Nephron (organoid): ENCODE measurements at regions not wholly inside any gene's neighbourhood (a gene's known extent, or its start where the extent isn't known, plus 50 kb on each side); places are given as distances from the start of the nearest gene placed in this dataset.

Experiments
- H3K27ac Mint-ChIP-seq, 3 experiments: 2 replicates each; pipeline ENCODE4 v1.8.0; 2020; ENCODE audit warnings: mixed read lengths in 3 of 3, mild to moderate bottlenecking in 2 of 3, moderate library complexity in 1 of 3
- H3K27me3 Mint-ChIP-seq: 2 replicates; pipeline ENCODE4 v1.8.0; 2021; ENCODE audit warnings: low read depth, mild to moderate bottlenecking, moderate library complexity, mixed read lengths
- H3K36me3 Mint-ChIP-seq: 2 replicates; pipeline ENCODE4 v1.8.0; 2020; ENCODE audit warnings: low read depth, mixed read lengths
- H3K4me1 Mint-ChIP-seq: 2 replicates; pipeline ENCODE4 v1.8.0; 2020; ENCODE audit warnings: mixed read lengths
- H3K4me3 Mint-ChIP-seq, 3 experiments: 2 replicates each; pipeline ENCODE4 v1.8.0; 2020; ENCODE audit warnings: mild to moderate bottlenecking in 3 of 3, mixed read lengths in 3 of 3, moderate library complexity in 2 of 3
- H3K9me3 Mint-ChIP-seq: 2 replicates; pipeline ENCODE4 v1.8.0; 2020; ENCODE audit warnings: mixed read lengths
- CTCF ChIP-seq, 3 experiments: fragments of 200-600 bp; sonication (generic); IDR thresholded peaks; one replicate each; pipeline ENCODE4 v1.5.0; 2021; ENCODE audit warnings: antibody characterized with exemption in 3 of 3; ENCODE audit not compliant: unreplicated experiment in 3 of 3

GRCh38 chr15:100808691-100809090 is 70.9 kb upstream of the ALDH1A3 start:
- Mint-ChIP-seq H3K27ac (no peak overlapping the region), H3K4me3 (no peak overlapping the region), H3K4me1 (no peaks in the 10 kb centered on the region), H3K36me3 (no peaks in the 10 kb centered on the region), H3K9me3 (peaks cover 16% of the 10 kb centered on the region), H3K27me3 (no peaks in the 10 kb centered on the region)
- no peak for TF ChIP-seq CTCF (IDR thresholded peaks at IDR 0.05; ENCODE audit: unreplicated experiment in 3 of 3)

- TF ChIP-seq CTCF (IDR thresholded peaks at IDR 0.05; ENCODE audit: unreplicated experiment in 3 of 3), result no peak
- peaks cover 20% of the 10 kb centered on the region for H3K9me3 Mint-ChIP-seq
- no peak overlapping the region for H3K4me3 Mint-ChIP-seq
- H3K27me3 Mint-ChIP-seq, result no peaks in the 10 kb centered on the region
- no peaks in the 10 kb centered on the region for H3K36me3 Mint-ChIP-seq
- H3K4me1 Mint-ChIP-seq, result no peaks in the 10 kb centered on the region
- H3K27ac Mint-ChIP-seq, result no peak overlapping the region
Measured at GRCh38 chr15:100809151-100809550, 70.5 kb upstream of the ALDH1A3 start.

GRCh38 chr15:100809587-100809986 is 70.0 kb upstream of the ALDH1A3 start:
- no peaks in the 10 kb centered on the region for H3K4me1 Mint-ChIP-seq
- no peak for TF ChIP-seq CTCF (IDR thresholded peaks at IDR 0.05; ENCODE audit: unreplicated experiment in 3 of 3)
- H3K9me3 Mint-ChIP-seq, result peaks cover 21% of the 10 kb centered on the region
- H3K36me3 Mint-ChIP-seq, result no peaks in the 10 kb centered on the region
- H3K27ac Mint-ChIP-seq, result no peak overlapping the region
- no peak overlapping the region for H3K4me3 Mint-ChIP-seq
- H3K27me3 Mint-ChIP-seq, result no peaks in the 10 kb centered on the region

GRCh38 chr15:100810229-100810628 is 69.4 kb upstream of the ALDH1A3 start:
- H3K4me1 Mint-ChIP-seq, result no peaks in the 10 kb centered on the region
- no peak overlapping the region for H3K27ac Mint-ChIP-seq
- H3K4me3 Mint-ChIP-seq, result no peak overlapping the region
- H3K9me3 Mint-ChIP-seq, result peaks cover 26% of the 10 kb centered on the region
- no peaks in the 10 kb centered on the region for H3K27me3 Mint-ChIP-seq
- no peaks in the 10 kb centered on the region for H3K36me3 Mint-ChIP-seq
- no peak for TF ChIP-seq CTCF (IDR thresholded peaks at IDR 0.05; ENCODE audit: unreplicated experiment in 3 of 3)

GRCh38 chr15:100810831-100811230 is 68.8 kb upstream of the ALDH1A3 start:
- Mint-ChIP-seq H3K27me3 (no peaks in the 10 kb centered on the region), H3K27ac (no peak overlapping the region), H3K9me3 (peaks cover 31% of the 10 kb centered on the region), H3K4me1 (no peaks in the 10 kb centered on the region), H3K36me3 (no peaks in the 10 kb centered on the region), H3K4me3 (no peak overlapping the region)
- no peak for TF ChIP-seq CTCF (IDR thresholded peaks at IDR 0.05; ENCODE audit: unreplicated experiment in 3 of 3)

GRCh38 chr15:100812802-100813201 is 66.8 kb upstream of the ALDH1A3 start:
- H3K4me1 Mint-ChIP-seq, result no peaks in the 10 kb centered on the region
- H3K9me3 Mint-ChIP-seq, result peaks cover 35% of the 10 kb centered on the region
- H3K27me3 Mint-ChIP-seq, result no peaks in the 10 kb centered on the region
- H3K36me3 Mint-ChIP-seq, result no peaks in the 10 kb centered on the region
- no peak overlapping the region for H3K4me3 Mint-ChIP-seq
- no peak overlapping the region for H3K27ac Mint-ChIP-seq
- TF ChIP-seq CTCF (IDR thresholded peaks at IDR 0.05; ENCODE audit: unreplicated experiment in 3 of 3), result no peak
